PC-9 (cell line): ENCODE measurements at regions not wholly inside any gene's neighbourhood (a gene's known extent, or its start where the extent isn't known, plus 50 kb on each side); places are given as distances from the start of the nearest gene placed in this dataset.

Experiments
- BruUV-seq: library from RNA; stranded (reverse); fragments of 400-500 nt; replicated peaks from 2 replicates; lab custom pipeline; 2021; lab: Mats Ljungman, UMichigan
- CTCF ChIA-PET: fragments of 300-600 bp; sonication (Branson Sonifier 250); formaldehyde crosslinking; loops from one replicate; lab custom pipeline; 2022; ENCODE audit warnings: antibody characterized with exemption; lab: Charles Lee
- POLR2A ChIA-PET: fragments of 300-600 bp; sonication (Branson Sonifier 250); formaldehyde crosslinking; loops from one replicate; lab custom pipeline; 2022; ENCODE audit warnings: antibody characterized with exemption; ENCODE audit not compliant: unreplicated experiment; lab: Charles Lee
- DNase-seq, 2 experiments: peaks; one replicate each; pipeline versions ENCODE4 v3.0.0 to v3.0.0-alpha.2; 2015 to 2022; ENCODE audit warnings: mixed read lengths in 1 of 2
- H2AFZ ChIP-seq: fragments of 200-600 bp; sonication (generic); 2 replicates; pipeline ENCODE4 v1.8.1; 2017; ENCODE audit warnings: antibody characterized with exemption
- H3F3A ChIP-seq: fragments of 200-600 bp; sonication (generic); 2 replicates; pipeline ENCODE4 v1.8.1; 2017; ENCODE audit warnings: antibody characterized with exemption, mild to moderate bottlenecking, low read depth; ENCODE audit not compliant: insufficient read depth
- H3K27ac ChIP-seq: fragments of 200-600 bp; sonication (generic); 2 replicates; pipeline ENCODE4 v1.6.1; 2016; ENCODE audit warnings: mixed run types
- H3K27me3 ChIP-seq: fragments of 200-600 bp; sonication (generic); 2 replicates; pipeline ENCODE4 v1.6.1; 2016; ENCODE audit warnings: low read depth, mixed run types; ENCODE audit not compliant: insufficient read depth
- H3K36me3 ChIP-seq: fragments of 200-600 bp; sonication (generic); 2 replicates; pipeline ENCODE4 v1.6.1; 2016; ENCODE audit warnings: low read depth, mixed run types
- H3K4me1 ChIP-seq: fragments of 200-600 bp; sonication (generic); replicated peaks from 2 replicates; pipeline ENCODE4 v1.6.1; 2016; ENCODE audit warnings: mixed run types; ENCODE audit not compliant: insufficient read depth
- H3K4me2 ChIP-seq: fragments of 200-600 bp; sonication (generic); 2 replicates; pipeline ENCODE4 v1.6.1; 2017; ENCODE audit warnings: mixed run types
- H3K4me3 ChIP-seq: fragments of 200-600 bp; sonication (generic); 2 replicates; pipeline ENCODE4 v1.6.1; 2016; ENCODE audit warnings: mixed run types
- H3K79me2 ChIP-seq: fragments of 200-600 bp; sonication (generic); 2 replicates; pipeline ENCODE4 v1.6.1; 2017; ENCODE audit warnings: low read depth, mixed run types
- H3K9me2 ChIP-seq: fragments of 200-600 bp; sonication (generic); 2 replicates; pipeline ENCODE4 v1.8.1; 2017; ENCODE audit warnings: mild to moderate bottlenecking; ENCODE audit not compliant: insufficient read depth
- H3K9me3 ChIP-seq: fragments of 200-600 bp; sonication (generic); 2 replicates; pipeline ENCODE4 v1.8.1; 2016; ENCODE audit warnings: low read depth; ENCODE audit not compliant: insufficient read depth
- H4K20me1 ChIP-seq: fragments of 200-600 bp; sonication (generic); 2 replicates; pipeline ENCODE4 v1.8.1; 2017; ENCODE audit not compliant: insufficient read depth
- CTCF ChIP-seq: fragments of 200-600 bp; sonication (generic); conservative IDR thresholded peaks from 2 replicates; pipeline ENCODE4 v1.6.1; 2017; ENCODE audit warnings: mixed run types, antibody characterized with exemption, mild to moderate bottlenecking, moderate library complexity
- EZH2 ChIP-seq: fragments of 200-600 bp; sonication (generic); IDR thresholded peaks from 2 replicates; pipeline ENCODE4 v1.8.0; 2017; ENCODE audit warnings: antibody characterized with exemption, low read depth
- intact Hi-C: fragments of 100-400 bp; cut with micrococcal nuclease; formaldehyde crosslinking; loops from one replicate; pipeline ENCODE4 v1.10.0; 2022; ENCODE audit not compliant: unreplicated experiment

- no peaks in the 10 kb centered on the region for H4K20me1 ChIP-seq
- H3K4me1 ChIP-seq = peaks cover 46% of the 10 kb centered on the region
- H3F3A ChIP-seq = peaks cover 12% of the 10 kb centered on the region; the same call in 1 of the 2 replicates
- DNase-seq = peak; percentile 50 to 56
- no peak overlapping the region for H2AFZ ChIP-seq
- H3K4me2 ChIP-seq = 0 out of 2 replicates have a peak overlapping the region, but pooled peaks have one; percentile 9
- H3K79me2 ChIP-seq = no peaks in the 10 kb centered on the region
- intact Hi-C loops = no loop called here
- no peaks in the 10 kb centered on the region for H3K36me3 ChIP-seq
- CTCF ChIA-PET = no interaction called here
- BruUV-seq = no TSS peak
- no peaks in the 10 kb centered on the region for H3K9me2 ChIP-seq
- no peak overlapping the region for H3K4me3 ChIP-seq
- H3K27me3 ChIP-seq = no peaks in the 10 kb centered on the region
- TF ChIP-seq CTCF (0 out of 2 replicates have a peak, but pooled peaks have one; percentile 31), EZH2 (no peak)
- H3K9me3 ChIP-seq = no peaks in the 10 kb centered on the region; the same call in 1 of the 2 replicates
- POLR2A ChIA-PET = no interaction called here
- H3K27ac ChIP-seq = no peak overlapping the region
Measured at GRCh38 chr2:45329045-45329677, 281.9 kb downstream of the SRBD1 start.

GRCh38 chr2:45328264-45328870 lies 282.7 kb downstream of the SRBD1 start:
- ChIA-PET CTCF (no interaction called here), POLR2A (no interaction called here)
- no peak overlapping the region for H3K4me2 ChIP-seq
- H3K27ac ChIP-seq = no peak overlapping the region
- peaks cover 45% of the 10 kb centered on the region for H3K4me1 ChIP-seq
- intact Hi-C loops = no loop called here
- peaks cover 12% of the 10 kb centered on the region; the same call in 1 of the 2 replicates for H3F3A ChIP-seq
- no peaks in the 10 kb centered on the region for H3K27me3 ChIP-seq
- no TSS peak for BruUV-seq
- H3K4me3 ChIP-seq = no peak overlapping the region
- TF ChIP-seq CTCF (no peak), EZH2 (no peak)
- no peak overlapping the region for H2AFZ ChIP-seq
- H3K36me3 ChIP-seq = no peaks in the 10 kb centered on the region
- no peaks in the 10 kb centered on the region; the same call in none of the 2 replicates for H3K9me3 ChIP-seq
- H4K20me1 ChIP-seq = no peaks in the 10 kb centered on the region
- no peaks in the 10 kb centered on the region for H3K79me2 ChIP-seq
- DNase-seq = no peak
- H3K9me2 ChIP-seq = no peaks in the 10 kb centered on the region

- no peak for TF ChIP-seq CTCF
- TF ChIP-seq EZH2 = no peak
- no peak overlapping the region for H3K27ac ChIP-seq
- H2AFZ ChIP-seq = no peak overlapping the region
- POLR2A ChIA-PET = no interaction called here
- BruUV-seq = no TSS peak
- H3K9me2 ChIP-seq = no peaks in the 10 kb centered on the region
- H3F3A ChIP-seq = no peaks in the 10 kb centered on the region
- no peaks in the 10 kb centered on the region for H3K4me1 ChIP-seq
- CTCF ChIA-PET = no interaction called here
- H4K20me1 ChIP-seq = no peaks in the 10 kb centered on the region
- H3K4me3 ChIP-seq = no peak overlapping the region
- H3K4me2 ChIP-seq = no peak overlapping the region
- no peaks in the 10 kb centered on the region for H3K27me3 ChIP-seq
- H3K9me3 ChIP-seq = no peaks in the 10 kb centered on the region; the same call in none of the 2 replicates
- H3K36me3 ChIP-seq = no peaks in the 10 kb centered on the region
- DNase-seq = no peak
- H3K79me2 ChIP-seq = no peaks in the 10 kb centered on the region
- intact Hi-C loops = no loop called here
Measured at GRCh38 chr2:45323344-45323743, 287.7 kb downstream of the SRBD1 start.
